Mucosa of rectum (tissue), 2 donors: ENCODE measurements at regions not wholly inside any gene's neighbourhood (a gene's known extent, or its start where the extent isn't known, plus 50 kb on each side); places are given as distances from the start of the nearest gene placed in this dataset.

Experiments
- H3K27ac ChIP-seq, 2 donors: one replicate each; pipeline ENCODE4 v1.7.0; 2013; ENCODE audit warnings: inconsistent platforms in 2 of 2, low read depth in 2 of 2, low read length in 2 of 2
- H3K27me3 ChIP-seq, 2 donors: one replicate each; pipeline ENCODE4 v1.7.0; 2013; ENCODE audit warnings: low read length in 2 of 2; ENCODE audit not compliant: control insufficient read depth in 2 of 2, insufficient read depth in 2 of 2
- H3K36me3 ChIP-seq, 2 donors: one replicate each; pipeline ENCODE4 v1.7.0; 2013; ENCODE audit warnings: low read length in 2 of 2; ENCODE audit not compliant: control insufficient read depth in 2 of 2, insufficient read depth in 2 of 2
- H3K4me1 ChIP-seq, 2 donors: one replicate each; pipeline ENCODE4 v1.7.0; 2013; ENCODE audit warnings: low read length in 2 of 2, mild to moderate bottlenecking in 1 of 2; ENCODE audit not compliant: control insufficient read depth in 2 of 2, insufficient read depth in 2 of 2
- H3K4me3 ChIP-seq, 2 donors: one replicate each; pipeline ENCODE4 v1.7.0; 2013; ENCODE audit warnings: low read length in 2 of 2
- H3K9ac ChIP-seq, 2 donors: one replicate each; pipeline ENCODE4 v1.7.0; 2013; ENCODE audit warnings: low read length in 2 of 2, low read depth in 1 of 2, mild to moderate bottlenecking in 1 of 2
- H3K9me3 ChIP-seq, 2 donors: one replicate each; pipeline ENCODE4 v1.7.0; 2013; ENCODE audit warnings: low read length in 2 of 2; ENCODE audit not compliant: control insufficient read depth in 2 of 2
- donor health status: healthy.
- donor health status: Normal muscosa, but diverticular disease.

DNA sequence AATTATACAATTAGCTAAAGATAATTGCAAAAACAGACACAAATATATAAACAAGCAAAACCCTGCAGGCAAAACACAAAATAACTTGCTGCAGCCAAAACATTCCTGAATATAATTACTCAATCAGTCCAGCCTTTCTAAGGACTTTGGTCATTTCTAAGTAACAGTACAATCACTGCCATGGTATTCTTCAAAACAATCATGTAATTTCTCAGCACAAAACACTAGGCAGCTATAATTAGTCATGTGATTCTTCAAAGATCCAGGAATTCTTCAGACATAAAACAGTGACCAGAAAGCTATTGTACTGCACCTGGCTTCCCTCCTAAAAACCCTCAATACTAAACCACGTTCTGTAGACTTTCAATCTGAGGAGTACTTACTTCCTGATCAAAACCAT, 881.1 kb downstream of the EPHA7 start:
- H3K27ac ChIP-seq = no peak overlapping the region
- no peak overlapping the region for H3K4me3 ChIP-seq
- no peaks in the 10 kb centered on the region for H3K9me3 ChIP-seq
- no peaks in the 10 kb centered on the region for H3K27me3 ChIP-seq
- H3K36me3 ChIP-seq = no peaks in the 10 kb centered on the region
- H3K9ac ChIP-seq = no peak overlapping the region
- H3K4me1 ChIP-seq = no peaks in the 10 kb centered on the region

GRCh38 chr6:92534109-92534508, 885.2 kb downstream of the EPHA7 start:
- no peaks in the 10 kb centered on the region for H3K36me3 ChIP-seq
- H3K9ac ChIP-seq = no peak overlapping the region
- H3K27me3 ChIP-seq = no peaks in the 10 kb centered on the region
- H3K4me3 ChIP-seq = no peak overlapping the region
- no peaks in the 10 kb centered on the region for H3K9me3 ChIP-seq
- H3K27ac ChIP-seq = no peak overlapping the region
- H3K4me1 ChIP-seq = no peaks in the 10 kb centered on the region

DNA sequence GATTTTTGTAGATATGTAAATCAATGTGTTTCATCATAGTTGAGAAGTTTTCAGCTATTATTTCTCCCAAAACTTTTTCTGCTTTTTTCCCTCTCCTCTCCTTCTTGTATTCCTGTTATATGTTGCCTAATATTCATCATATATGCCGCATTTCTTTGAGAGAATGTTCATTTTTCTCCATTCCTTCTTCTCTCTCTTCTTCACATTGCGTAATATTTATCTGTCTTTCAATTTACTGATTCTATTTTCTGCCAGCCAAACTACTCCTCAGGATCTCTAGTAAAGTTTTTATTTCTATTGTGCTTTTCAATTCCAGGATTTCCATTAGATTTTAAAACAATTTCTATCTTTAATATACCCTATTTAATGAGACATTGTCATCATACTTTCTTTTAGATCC, 896.8 kb downstream of the EPHA7 start:
- Histone ChIP-seq H3K27ac (no peak overlapping the region), H3K36me3 (no peaks in the 10 kb centered on the region), H3K4me3 (no peak overlapping the region), H3K4me1 (no peaks in the 10 kb centered on the region), H3K9ac (no peak overlapping the region), H3K9me3 (peaks cover 0 to 4% of the 10 kb centered on the region in 2 donors), H3K27me3 (no peaks in the 10 kb centered on the region)

DNA sequence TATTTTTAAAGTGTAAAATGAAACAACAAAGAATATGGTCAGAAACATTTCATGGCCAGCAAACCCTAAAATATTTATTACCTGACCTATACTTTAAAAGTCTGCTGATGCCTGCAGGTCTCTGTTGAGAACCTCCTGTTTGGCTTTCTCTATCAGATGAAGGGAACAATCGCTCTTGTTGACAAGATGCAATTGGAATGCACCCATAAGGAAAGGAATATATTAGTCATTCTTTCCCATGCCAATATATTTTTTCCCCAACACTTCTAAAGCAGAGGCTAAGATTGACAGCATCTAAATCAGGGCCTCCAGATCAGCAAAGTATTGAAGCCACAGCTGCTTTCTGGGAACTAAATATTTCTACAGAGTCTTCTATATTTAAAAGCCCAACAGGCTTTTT, 897.8 kb downstream of the EPHA7 start:
- Histone ChIP-seq H3K4me3 (no peak overlapping the region), H3K27me3 (no peaks in the 10 kb centered on the region), H3K4me1 (no peaks in the 10 kb centered on the region), H3K36me3 (no peaks in the 10 kb centered on the region), H3K9me3 (peaks cover 0 to 3% of the 10 kb centered on the region in 2 donors), H3K27ac (no peak overlapping the region), H3K9ac (no peak overlapping the region)

GRCh38 chr6:92510137-92510536, 909.2 kb downstream of the EPHA7 start:
- H3K4me1 ChIP-seq = no peaks in the 10 kb centered on the region
- no peak overlapping the region for H3K27ac ChIP-seq
- H3K4me3 ChIP-seq = no peak overlapping the region
- H3K9ac ChIP-seq = no peak overlapping the region
- H3K9me3 ChIP-seq = peaks cover 2 to 3% of the 10 kb centered on the region in 2 donors
- no peaks in the 10 kb centered on the region for H3K27me3 ChIP-seq
- H3K36me3 ChIP-seq = no peaks in the 10 kb centered on the region

GRCh38 chr6:92507552-92507951, 911.8 kb downstream of the EPHA7 start:
- Histone ChIP-seq H3K27me3 (no peaks in the 10 kb centered on the region), H3K4me1 (no peaks in the 10 kb centered on the region), H3K4me3 (no peak overlapping the region), H3K9me3 (peaks cover 2 to 3% of the 10 kb centered on the region in 2 donors), H3K9ac (no peak overlapping the region), H3K36me3 (no peaks in the 10 kb centered on the region), H3K27ac (no peak overlapping the region)

GRCh38 chr6:92504509-92504908, 914.9 kb downstream of the EPHA7 start:
- H3K36me3 ChIP-seq = no peaks in the 10 kb centered on the region
- no peaks in the 10 kb centered on the region for H3K4me1 ChIP-seq
- no peak overlapping the region for H3K27ac ChIP-seq
- peaks cover 0 to 2% of the 10 kb centered on the region in 2 donors for H3K9me3 ChIP-seq
- no peaks in the 10 kb centered on the region for H3K27me3 ChIP-seq
- H3K4me3 ChIP-seq = no peak overlapping the region
- H3K9ac ChIP-seq = no peak overlapping the region

DNA sequence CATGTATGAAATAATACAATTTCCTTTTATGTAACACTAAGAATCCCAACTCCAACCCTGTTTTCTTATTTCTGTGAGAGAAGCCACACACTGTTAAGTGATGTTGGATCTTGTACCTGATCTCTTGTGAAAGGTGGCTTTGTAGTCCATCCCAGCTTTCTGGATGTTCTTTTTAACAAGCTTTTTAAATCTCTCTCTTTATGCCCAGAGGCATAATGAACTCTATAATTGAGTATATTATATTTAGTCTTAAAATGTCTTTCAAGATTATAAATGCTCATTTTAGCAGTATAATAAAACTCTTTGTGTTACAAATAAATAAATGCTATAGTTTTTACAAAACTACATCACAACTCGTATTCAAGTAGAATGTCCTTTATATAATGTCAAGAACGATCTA, 922.1 kb downstream of the EPHA7 start:
- no peak overlapping the region for H3K27ac ChIP-seq
- H3K4me1 ChIP-seq = no peaks in the 10 kb centered on the region
- H3K4me3 ChIP-seq = no peak overlapping the region
- no peaks in the 10 kb centered on the region for H3K36me3 ChIP-seq
- no peak overlapping the region for H3K9ac ChIP-seq
- no peaks in the 10 kb centered on the region for H3K9me3 ChIP-seq
- H3K27me3 ChIP-seq = no peaks in the 10 kb centered on the region

DNA sequence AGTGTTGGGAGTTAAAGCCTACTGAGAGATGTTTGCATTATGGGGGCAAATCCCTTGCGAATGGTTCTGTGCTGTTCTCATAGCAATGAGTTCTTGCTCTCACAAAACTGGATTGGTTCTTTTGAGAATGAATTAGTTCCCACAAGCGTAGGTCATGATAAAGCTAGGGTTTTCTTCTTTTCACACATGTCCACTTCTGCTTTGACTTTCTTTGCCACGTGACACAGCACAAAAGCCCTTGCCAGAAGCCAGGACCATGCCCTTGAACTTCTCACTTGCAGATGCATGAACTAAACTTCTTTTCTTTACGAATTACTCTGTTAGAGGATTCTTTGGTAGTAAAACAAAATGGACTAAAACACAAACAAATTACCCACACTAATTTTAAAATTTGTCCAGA, 922.8 kb downstream of the EPHA7 start:
- H3K4me1 ChIP-seq = no peaks in the 10 kb centered on the region
- H3K36me3 ChIP-seq = no peaks in the 10 kb centered on the region
- no peak overlapping the region for H3K27ac ChIP-seq
- H3K9me3 ChIP-seq = no peaks in the 10 kb centered on the region
- H3K27me3 ChIP-seq = no peaks in the 10 kb centered on the region
- H3K9ac ChIP-seq = no peak overlapping the region
- no peak overlapping the region for H3K4me3 ChIP-seq

DNA sequence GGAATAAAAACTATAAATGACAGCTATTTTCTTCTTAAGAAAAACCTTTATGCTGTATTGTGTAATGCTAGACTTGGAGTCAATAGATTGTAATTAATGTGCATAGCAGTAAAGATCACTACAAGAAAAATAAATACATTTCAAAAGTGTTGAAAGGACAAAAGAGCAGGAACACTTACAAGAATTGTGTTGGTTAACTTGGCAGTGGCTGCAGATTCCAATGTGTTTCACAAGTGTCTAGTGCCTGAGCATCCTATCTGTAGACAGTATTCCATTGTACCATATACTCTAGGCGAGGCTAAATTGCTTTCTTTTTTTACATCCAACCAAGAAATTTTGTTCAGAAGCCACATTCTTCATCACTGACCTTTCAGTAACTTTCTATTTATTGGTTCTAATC, 924.1 kb downstream of the EPHA7 start:
- Histone ChIP-seq H3K27me3 (no peaks in the 10 kb centered on the region), H3K36me3 (no peaks in the 10 kb centered on the region), H3K4me3 (no peak overlapping the region), H3K4me1 (no peaks in the 10 kb centered on the region), H3K9me3 (no peaks in the 10 kb centered on the region), H3K9ac (no peak overlapping the region), H3K27ac (no peak overlapping the region)

DNA sequence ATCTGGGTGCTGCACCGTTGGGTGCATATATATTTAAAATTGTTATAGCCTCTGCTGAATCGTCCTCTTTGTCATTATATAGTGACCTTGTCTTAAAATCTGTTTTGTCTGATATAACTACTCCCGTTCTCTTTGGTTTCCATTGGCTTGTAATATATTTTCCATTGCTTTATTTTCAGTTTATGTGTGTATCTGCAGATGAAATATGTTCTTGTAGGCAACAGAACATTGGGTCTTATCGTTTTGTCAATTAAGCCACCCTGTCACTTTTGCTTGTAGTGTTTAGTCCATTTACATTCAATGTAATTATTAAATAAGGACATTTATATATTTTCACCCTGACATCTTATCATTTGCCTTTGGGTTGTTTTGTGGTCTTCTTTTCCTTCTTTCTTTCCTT, 933.9 kb downstream of the EPHA7 start:
- H3K9ac ChIP-seq = no peak overlapping the region
- H3K9me3 ChIP-seq = peaks cover 0 to 5% of the 10 kb centered on the region in 2 donors
- no peaks in the 10 kb centered on the region for H3K4me1 ChIP-seq
- no peaks in the 10 kb centered on the region for H3K36me3 ChIP-seq
- H3K4me3 ChIP-seq = no peak overlapping the region
- no peaks in the 10 kb centered on the region for H3K27me3 ChIP-seq
- H3K27ac ChIP-seq = no peak overlapping the region
